Skeletal muscle satellite cell (primary cell): ENCODE measurements at regions not wholly inside any gene's neighbourhood (a gene's known extent, or its start where the extent isn't known, plus 50 kb on each side); places are given as distances from the start of the nearest gene placed in this dataset.
"Not testable (repeated sequence)": the region's sequence is repeated elsewhere in the genome, so short reads cannot be mapped to it uniquely, and the experiment has no call there.

ENCODE experiments used
- H3K27me3 ChIP-seq: 2 replicates; pipeline ENCODE4 v1.7.0; 2013; ENCODE audit warnings: low read length; ENCODE audit not compliant: control insufficient read depth, insufficient read depth
- H3K36me3 ChIP-seq: 2 replicates; pipeline ENCODE4 v1.7.0; 2013; ENCODE audit warnings: mild to moderate bottlenecking, control low read depth, low read length; ENCODE audit not compliant: insufficient read depth
- H3K4me1 ChIP-seq: 2 replicates; pipeline ENCODE4 v1.7.0; 2013; ENCODE audit warnings: low read length; ENCODE audit not compliant: control insufficient read depth, insufficient read depth
- H3K4me2 ChIP-seq: 2 replicates; pipeline ENCODE4 v1.7.0; 2013; ENCODE audit warnings: mild to moderate bottlenecking, low read length
- H3K4me3 ChIP-seq: 2 replicates; pipeline ENCODE4 v1.7.0; 2013; ENCODE audit warnings: low read length
- H3K9ac ChIP-seq: 2 replicates; pipeline ENCODE4 v1.7.0; 2013; ENCODE audit warnings: mild to moderate bottlenecking, low read depth, low read length, moderate library complexity
- H3K9me3 ChIP-seq: replicated peaks from 2 replicates; pipeline ENCODE4 v1.7.0; 2013; ENCODE audit warnings: mild to moderate bottlenecking, control low read depth, low read length

- no peaks in the 10 kb centered on the region for H3K4me1 ChIP-seq
- no peak overlapping the region for H3K4me2 ChIP-seq
- no peaks in the 10 kb centered on the region for H3K36me3 ChIP-seq
- no peak overlapping the region for H3K4me3 ChIP-seq
- no peaks in the 10 kb centered on the region for H3K27me3 ChIP-seq
- no peak overlapping the region for H3K9ac ChIP-seq
- H3K9me3 ChIP-seq: no peaks in the 10 kb centered on the region
Measured at GRCh38 chr13:86357106-86357505, 557.9 kb upstream of the SLITRK6 start.

- not testable (repeated sequence) for H3K27me3 ChIP-seq, H3K36me3 ChIP-seq, H3K9me3 ChIP-seq, H3K4me1 ChIP-seq, H3K4me3 ChIP-seq, H3K4me2 ChIP-seq, H3K9ac ChIP-seq
Measured at GRCh38 chr13:86363749-86364148, 564.5 kb upstream of the SLITRK6 start.

DNA sequence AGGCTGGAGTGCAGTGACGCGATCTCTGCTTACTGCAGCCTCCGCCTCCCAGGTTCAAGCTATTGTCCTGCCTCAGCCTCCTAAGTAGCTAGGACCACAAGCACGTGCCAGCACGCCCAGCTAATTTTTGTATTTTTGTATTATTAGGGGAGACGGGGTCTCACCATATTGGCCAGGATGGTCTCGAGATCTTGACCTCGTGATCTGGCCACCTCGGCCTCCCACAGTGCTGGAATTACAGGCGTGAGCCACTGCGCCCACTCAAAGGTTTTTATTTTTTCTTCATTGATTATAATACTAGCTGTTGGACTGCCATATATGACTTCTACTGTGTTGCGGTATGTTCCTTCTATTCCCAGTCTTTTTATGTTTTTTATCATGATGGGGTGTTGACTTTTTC, 569.7 kb upstream of the SLITRK6 start:
- no peak overlapping the region for H3K4me2 ChIP-seq
- H3K9me3 ChIP-seq: no peaks in the 10 kb centered on the region
- H3K4me1 ChIP-seq: no peaks in the 10 kb centered on the region
- H3K27me3 ChIP-seq: no peaks in the 10 kb centered on the region
- no peaks in the 10 kb centered on the region for H3K36me3 ChIP-seq
- H3K9ac ChIP-seq: no peak overlapping the region
- no peak overlapping the region for H3K4me3 ChIP-seq

- peaks cover 4% of the 10 kb centered on the region for H3K9me3 ChIP-seq
- no peak overlapping the region for H3K4me2 ChIP-seq
- H3K36me3 ChIP-seq: no peaks in the 10 kb centered on the region
- no peaks in the 10 kb centered on the region for H3K4me1 ChIP-seq
- H3K27me3 ChIP-seq: no peaks in the 10 kb centered on the region
- no peak overlapping the region for H3K4me3 ChIP-seq
- no peak overlapping the region for H3K9ac ChIP-seq
Measured at GRCh38 chr13:86377451-86377850, 578.2 kb upstream of the SLITRK6 start.

DNA sequence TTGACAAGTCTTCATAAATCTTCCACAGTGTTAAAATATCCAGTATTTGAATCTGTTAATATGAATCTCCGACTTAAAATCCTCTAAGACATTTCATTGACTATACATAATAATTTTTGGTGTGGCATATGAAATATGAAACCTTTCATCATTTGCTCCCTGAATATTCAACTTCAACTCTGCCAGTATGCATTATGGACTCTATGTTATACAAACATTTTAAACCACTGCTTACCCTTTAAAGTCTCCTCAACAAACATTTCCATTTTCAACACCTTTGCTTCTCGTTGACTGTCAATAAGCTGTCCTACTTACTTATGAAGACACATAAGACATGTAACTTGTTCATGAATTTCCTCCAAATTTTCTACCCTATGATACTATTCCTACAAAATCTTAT, 579.4 kb upstream of the SLITRK6 start:
- H3K4me1 ChIP-seq: no peaks in the 10 kb centered on the region
- no peak overlapping the region for H3K4me2 ChIP-seq
- H3K9me3 ChIP-seq: peaks cover 4% of the 10 kb centered on the region
- no peaks in the 10 kb centered on the region for H3K27me3 ChIP-seq
- no peak overlapping the region for H3K9ac ChIP-seq
- H3K4me3 ChIP-seq: no peak overlapping the region
- H3K36me3 ChIP-seq: no peaks in the 10 kb centered on the region

DNA sequence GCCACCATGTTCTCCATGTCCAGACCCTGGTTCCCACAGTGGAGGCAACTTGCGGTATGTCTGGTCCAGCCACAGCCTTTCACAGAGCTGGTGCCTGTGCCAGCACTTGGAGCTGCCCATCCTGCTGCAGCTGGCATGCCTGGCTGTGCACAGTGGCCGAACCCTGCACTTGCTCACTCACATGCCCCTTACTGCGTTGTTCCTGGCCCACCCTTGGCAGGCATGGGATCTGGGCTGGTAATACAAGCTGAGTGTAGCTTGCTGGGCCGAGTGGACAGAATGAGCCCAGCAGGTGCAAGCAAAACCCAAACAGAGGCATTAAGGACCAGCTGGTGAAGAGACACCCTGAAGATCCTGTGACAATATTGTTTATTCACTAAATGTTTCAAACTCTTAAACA, 583.9 kb upstream of the SLITRK6 start:
- H3K36me3 ChIP-seq: no peaks in the 10 kb centered on the region
- H3K9me3 ChIP-seq: peaks cover 3% of the 10 kb centered on the region
- H3K27me3 ChIP-seq: no peaks in the 10 kb centered on the region
- H3K4me1 ChIP-seq: no peaks in the 10 kb centered on the region
- no peak overlapping the region for H3K9ac ChIP-seq
- no peak overlapping the region for H3K4me2 ChIP-seq
- no peak overlapping the region for H3K4me3 ChIP-seq

GRCh38 chr13:86383561-86383960, 584.3 kb upstream of the SLITRK6 start:
- Histone ChIP-seq H3K4me1 (no peaks in the 10 kb centered on the region), H3K27me3 (no peaks in the 10 kb centered on the region), H3K9me3 (peaks cover 3% of the 10 kb centered on the region), H3K9ac (no peak overlapping the region), H3K36me3 (no peaks in the 10 kb centered on the region), H3K4me2 (no peak overlapping the region), H3K4me3 (no peak overlapping the region)

GRCh38 chr13:86397635-86398034, 598.4 kb upstream of the SLITRK6 start:
- H3K9ac ChIP-seq: no peak overlapping the region
- no peaks in the 10 kb centered on the region for H3K9me3 ChIP-seq
- no peaks in the 10 kb centered on the region for H3K4me1 ChIP-seq

GRCh38 chr13:86399572-86399971, 600.4 kb upstream of the SLITRK6 start:
- Histone ChIP-seq H3K4me2 (no peak overlapping the region), H3K36me3 (no peaks in the 10 kb centered on the region), H3K9me3 (no peaks in the 10 kb centered on the region), H3K27me3 (no peaks in the 10 kb centered on the region), H3K4me3 (no peak overlapping the region), H3K9ac (no peak overlapping the region), H3K4me1 (no peaks in the 10 kb centered on the region)

More at GRCh38 chr13:86397635-86398034, 598.4 kb upstream of the SLITRK6 start:
- H3K4me3 ChIP-seq: no peak overlapping the region
- H3K27me3 ChIP-seq: no peaks in the 10 kb centered on the region
- H3K36me3 ChIP-seq: no peaks in the 10 kb centered on the region
- H3K4me2 ChIP-seq: no peak overlapping the region

- Histone ChIP-seq H3K4me2 (no peak overlapping the region), H3K36me3 (no peaks in the 10 kb centered on the region), H3K9ac (no peak overlapping the region), H3K9me3 (no peaks in the 10 kb centered on the region), H3K4me3 (no peak overlapping the region), H3K4me1 (no peaks in the 10 kb centered on the region), H3K27me3 (no peaks in the 10 kb centered on the region)
Measured at GRCh38 chr13:86402500-86402899, 603.3 kb upstream of the SLITRK6 start.

- no peak overlapping the region for H3K4me2 ChIP-seq
- no peaks in the 10 kb centered on the region for H3K27me3 ChIP-seq
- H3K9ac ChIP-seq: no peak overlapping the region
- no peak overlapping the region for H3K4me3 ChIP-seq
- no peaks in the 10 kb centered on the region for H3K36me3 ChIP-seq
- H3K9me3 ChIP-seq: no peaks in the 10 kb centered on the region
- no peaks in the 10 kb centered on the region for H3K4me1 ChIP-seq
Measured at GRCh38 chr13:86403181-86403580, 604.0 kb upstream of the SLITRK6 start.

- H3K9me3 ChIP-seq: peaks cover 9% of the 10 kb centered on the region
- H3K4me1 ChIP-seq: no peaks in the 10 kb centered on the region
- no peaks in the 10 kb centered on the region for H3K36me3 ChIP-seq
- H3K4me2 ChIP-seq: no peak overlapping the region
- H3K4me3 ChIP-seq: no peak overlapping the region
- no peak overlapping the region for H3K9ac ChIP-seq
- no peaks in the 10 kb centered on the region for H3K27me3 ChIP-seq
Measured at GRCh38 chr13:86409466-86410241, 610.4 kb upstream of the SLITRK6 start.
